ENCODE measurements at regions not wholly inside any gene's neighbourhood (a gene's known extent, or its start where the extent isn't known, plus 50 kb on each side); places are given as distances from the start of the nearest gene placed in this dataset.
A peak's percentile ranks its signal among the peaks of the same experiment; 100 is the strongest.

- TF ChIP-seq REST (IDR thresholded peaks at IDR 0.05; ENCODE audit: unreplicated experiment) (no peak), NANOG (IDR thresholded peaks at IDR 0.05; ENCODE audit: borderline replicate concordance) (peak; percentile 57; the same call in 1 of the 2 replicates), STAT1 (IDR thresholded peaks at IDR 0.05; ENCODE audit: unreplicated experiment) (no peak), ETS1 (IDR thresholded peaks at IDR 0.05) (peak; percentile 66), ZNF331 (CRISPR knock-in tag; IDR thresholded peaks at IDR 0.05; ENCODE audit: low read depth) (no peak), CTCF (conservative IDR thresholded peaks at IDR 0.05; ENCODE audit: low read depth in 2 of 2) (no peak)
Measured at GRCh38 chr5:81851481-81852178, 100.7 kb upstream of the SSBP2 start (continued).

- peak overlapping the region; percentile 77 for H3K4me3 Mint-ChIP-seq
- H3K36me3 Mint-ChIP-seq (ENCODE audit: low read depth): no peaks in the 10 kb centered on the region
- Histone ChIP-seq H3K9me2 (ENCODE audit: insufficient read depth) (no peaks in the 10 kb centered on the region; the same call in 1 of the 2 replicates), H3K79me2 (replicated peaks; ENCODE audit: insufficient read depth) (no peaks in the 10 kb centered on the region), H4K20me1 (replicated peaks; ENCODE audit: insufficient read depth) (no peaks in the 10 kb centered on the region), H2AFZ (peak overlapping the region; percentile 25; the same call in 1 of the 2 replicates), H3K4me3 (peak overlapping the region; percentile 50), H3F3A (replicated peaks; ENCODE audit: low read depth) (peaks cover 3% of the 10 kb centered on the region), H3K4me1 (ENCODE audit: insufficient read depth) (peaks cover 56% of the 10 kb centered on the region), H3K36me3 (ENCODE audit: insufficient read depth) (no peaks in the 10 kb centered on the region), H3K27ac (ENCODE audit: low read depth) (peak overlapping the region; percentile 94), H3K4me2 (peak overlapping the region; percentile 75), H3K27me3 (ENCODE audit: insufficient read depth) (no peaks in the 10 kb centered on the region)
- peak overlapping the region; percentile 99 for H3K27ac Mint-ChIP-seq
- ATAC-seq: peak; percentile 7
- H3K4me1 Mint-ChIP-seq: peaks cover 58% of the 10 kb centered on the region
- H3K27me3 Mint-ChIP-seq (ENCODE audit: insufficient read depth, low read depth, poor library complexity): peaks cover 9% of the 10 kb centered on the region
- no peak for DNase-seq (ENCODE audit: low spot score)
- no peaks in the 10 kb centered on the region for H3K9me3 Mint-ChIP-seq
- TF ChIP-seq ZNF462 (CRISPR knock-in tag; IDR thresholded peaks at IDR 0.05): 0 out of 2 replicates have a peak, but pooled peaks have one; percentile 3
Measured at GRCh38 chr5:81850501-81851357, 99.8 kb upstream of the SSBP2 start.

Data from GM23338 (cell line).